ENCODE measurements at regions not wholly inside any gene's neighbourhood (a gene's known extent, or its start where the extent isn't known, plus 50 kb on each side); places are given as distances from the start of the nearest gene placed in this dataset.

- TF ChIP-seq CTCF (IDR thresholded peaks at IDR 0.05; ENCODE audit: insufficient read depth, low read length), result no peak
- TF ChIP-seq SPI1 (IDR thresholded peaks at IDR 0.05; ENCODE audit: borderline replicate concordance, low read depth), result no peak
- TF ChIP-seq GABPA (IDR thresholded peaks at IDR 0.05; ENCODE audit: low read depth), result no peak
- TF ChIP-seq, protein P1, sequence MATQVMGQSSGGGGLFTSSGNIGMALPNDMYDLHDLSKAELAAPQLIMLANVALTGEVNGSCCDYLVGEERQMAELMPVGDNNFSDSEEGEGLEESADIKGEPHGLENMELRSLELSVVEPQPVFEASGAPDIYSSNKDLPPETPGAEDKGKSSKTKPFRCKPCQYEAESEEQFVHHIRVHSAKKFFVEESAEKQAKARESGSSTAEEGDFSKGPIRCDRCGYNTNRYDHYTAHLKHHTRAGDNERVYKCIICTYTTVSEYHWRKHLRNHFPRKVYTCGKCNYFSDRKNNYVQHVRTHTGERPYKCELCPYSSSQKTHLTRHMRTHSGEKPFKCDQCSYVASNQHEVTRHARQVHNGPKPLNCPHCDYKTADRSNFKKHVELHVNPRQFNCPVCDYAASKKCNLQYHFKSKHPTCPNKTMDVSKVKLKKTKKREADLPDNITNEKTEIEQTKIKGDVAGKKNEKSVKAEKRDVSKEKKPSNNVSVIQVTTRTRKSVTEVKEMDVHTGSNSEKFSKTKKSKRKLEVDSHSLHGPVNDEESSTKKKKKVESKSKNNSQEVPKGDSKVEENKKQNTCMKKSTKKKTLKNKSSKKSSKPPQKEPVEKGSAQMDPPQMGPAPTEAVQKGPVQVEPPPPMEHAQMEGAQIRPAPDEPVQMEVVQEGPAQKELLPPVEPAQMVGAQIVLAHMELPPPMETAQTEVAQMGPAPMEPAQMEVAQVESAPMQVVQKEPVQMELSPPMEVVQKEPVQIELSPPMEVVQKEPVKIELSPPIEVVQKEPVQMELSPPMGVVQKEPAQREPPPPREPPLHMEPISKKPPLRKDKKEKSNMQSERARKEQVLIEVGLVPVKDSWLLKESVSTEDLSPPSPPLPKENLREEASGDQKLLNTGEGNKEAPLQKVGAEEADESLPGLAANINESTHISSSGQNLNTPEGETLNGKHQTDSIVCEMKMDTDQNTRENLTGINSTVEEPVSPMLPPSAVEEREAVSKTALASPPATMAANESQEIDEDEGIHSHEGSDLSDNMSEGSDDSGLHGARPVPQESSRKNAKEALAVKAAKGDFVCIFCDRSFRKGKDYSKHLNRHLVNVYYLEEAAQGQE (IDR thresholded peaks at IDR 0.05; ENCODE audit: insufficient replicate concordance, low read depth), result no peak
- no peak for TF ChIP-seq POLR2AphosphoS5 (IDR thresholded peaks at IDR 0.05; ENCODE audit: low read depth)
Observed at GRCh38 chr4:41324861-41325260, 68.1 kb downstream of the UCHL1 start.

DNA sequence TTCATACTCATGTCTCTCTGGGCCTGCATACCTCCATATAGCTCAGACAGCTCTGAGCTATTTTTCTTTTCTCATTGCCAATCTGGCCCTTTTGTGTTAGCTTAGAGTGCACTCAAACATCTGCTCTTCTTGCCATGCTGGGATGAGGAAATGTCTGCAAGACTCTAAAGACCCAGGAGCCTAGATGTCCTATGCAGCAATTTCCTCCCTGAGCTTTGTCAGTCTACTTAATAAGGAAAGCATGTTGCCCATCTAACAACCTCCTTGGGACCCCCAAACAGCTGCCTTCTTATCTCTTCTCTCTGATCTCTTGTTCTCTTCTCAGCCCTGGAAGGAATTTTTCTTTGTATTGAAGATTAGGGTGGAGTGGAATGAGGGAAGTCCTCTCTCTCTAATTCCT, 69.2 kb downstream of the UCHL1 start:
- no peak for TF ChIP-seq CTCF (IDR thresholded peaks at IDR 0.05; ENCODE audit: insufficient read depth, low read length)
- no peak for TF ChIP-seq POLR2AphosphoS5 (IDR thresholded peaks at IDR 0.05; ENCODE audit: low read depth)
- TF ChIP-seq, protein P1 (IDR thresholded peaks at IDR 0.05; ENCODE audit: insufficient replicate concordance, low read depth), result no peak
- TF ChIP-seq GABPA (IDR thresholded peaks at IDR 0.05; ENCODE audit: low read depth), result no peak
- TF ChIP-seq SPI1 (IDR thresholded peaks at IDR 0.05; ENCODE audit: borderline replicate concordance, low read depth), result no peak
- H3K27me3 ChIP-seq (ENCODE audit: insufficient read depth, poor library complexity, severe bottlenecking), result no peaks in the 10 kb centered on the region
- H3K4me3 ChIP-seq (replicated peaks; ENCODE audit: insufficient read depth, low read length), result no peak overlapping the region
- DNase-seq (ENCODE audit: low read depth in 1 of 2, low spot score in 1 of 2), result no peak
- H3K27ac ChIP-seq (replicated peaks), result no peak overlapping the region

More at GRCh38 chr4:41324861-41325260, 68.1 kb downstream of the UCHL1 start:
- no peaks in the 10 kb centered on the region for H3K27me3 ChIP-seq (ENCODE audit: insufficient read depth, poor library complexity, severe bottlenecking)
- no peak overlapping the region for H3K27ac ChIP-seq (replicated peaks)
- no peak for DNase-seq (ENCODE audit: low read depth in 1 of 2, low spot score in 1 of 2)
- no peak overlapping the region for H3K4me3 ChIP-seq (replicated peaks; ENCODE audit: insufficient read depth, low read length)

DNA sequence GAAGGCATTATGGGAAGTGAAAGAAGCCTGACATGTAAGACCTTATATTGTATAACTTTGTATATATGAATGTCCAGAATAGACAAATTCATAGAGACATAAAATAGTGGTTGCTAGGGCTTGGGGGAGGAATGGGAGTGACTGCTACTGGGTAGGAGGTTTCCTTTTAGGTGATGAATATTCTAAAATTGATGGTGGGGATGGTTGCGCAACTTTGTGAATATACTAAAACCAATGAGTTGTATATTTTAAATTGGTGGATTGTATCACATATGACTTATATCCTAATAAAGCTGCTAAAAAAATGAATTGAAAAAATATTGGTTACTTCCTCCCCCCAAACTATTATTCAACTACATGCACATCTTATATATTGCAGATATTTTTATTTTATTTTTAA, 70.0 kb downstream of the UCHL1 start:
- TF ChIP-seq SPI1 (IDR thresholded peaks at IDR 0.05; ENCODE audit: borderline replicate concordance, low read depth), result no peak
- no peak for TF ChIP-seq GABPA (IDR thresholded peaks at IDR 0.05; ENCODE audit: low read depth)
- no peak for TF ChIP-seq POLR2AphosphoS5 (IDR thresholded peaks at IDR 0.05; ENCODE audit: low read depth)
- TF ChIP-seq CTCF (IDR thresholded peaks at IDR 0.05; ENCODE audit: insufficient read depth, low read length), result no peak
- TF ChIP-seq, protein P1 (IDR thresholded peaks at IDR 0.05; ENCODE audit: insufficient replicate concordance, low read depth), result no peak

More for the DNA sequence above, 70.0 kb downstream of the UCHL1 start:
- no peak overlapping the region for H3K4me3 ChIP-seq (replicated peaks; ENCODE audit: insufficient read depth, low read length)
- no peaks in the 10 kb centered on the region for H3K27me3 ChIP-seq (ENCODE audit: insufficient read depth, poor library complexity, severe bottlenecking)
- no peak overlapping the region for H3K27ac ChIP-seq (replicated peaks)
- no peak for DNase-seq (ENCODE audit: low read depth in 1 of 2, low spot score in 1 of 2)

All from HL-60 (cell line).